Right kidney (tissue), 1 donor: ENCODE measurements at regions not wholly inside any gene's neighbourhood (a gene's known extent, or its start where the extent isn't known, plus 50 kb on each side); places are given as distances from the start of the nearest gene placed in this dataset.

Source experiments
- DNase-seq: peaks from one replicate; pipeline ENCODE4 v3.0.0-alpha.2; 2016

- no peak for DNase-seq
Measured at GRCh38 chr3:54071601-54072000, 50.8 kb upstream of the CACNA2D3 start.

- no peak for DNase-seq
Measured at GRCh38 chr3:54069961-54070360, 52.4 kb upstream of the CACNA2D3 start.

GRCh38 chr3:54067055-54067698 lies 55.2 kb upstream of the CACNA2D3 start:
- no peak for DNase-seq

- no peak for DNase-seq
Measured at GRCh38 chr3:54066253-54066652, 56.1 kb upstream of the CACNA2D3 start.

GRCh38 chr3:54065586-54065985 lies 56.8 kb upstream of the CACNA2D3 start:
- no peak for DNase-seq

- DNase-seq, result no peak
Measured at GRCh38 chr3:54065140-54065539, 57.2 kb upstream of the CACNA2D3 start.

GRCh38 chr3:54064486-54064885 lies 57.9 kb upstream of the CACNA2D3 start:
- no peak for DNase-seq

GRCh38 chr3:54062546-54062945 lies 59.8 kb upstream of the CACNA2D3 start:
- DNase-seq, result no peak

GRCh38 chr3:54056521-54056920 lies 65.8 kb upstream of the CACNA2D3 start:
- no peak for DNase-seq

GRCh38 chr3:54053882-54054281 lies 68.5 kb upstream of the CACNA2D3 start:
- DNase-seq, result no peak

GRCh38 chr3:54053211-54053610 lies 69.1 kb upstream of the CACNA2D3 start:
- no peak for DNase-seq

GRCh38 chr3:54047568-54047967 lies 74.8 kb upstream of the CACNA2D3 start:
- DNase-seq, result no peak

GRCh38 chr3:54046641-54047214 lies 75.6 kb upstream of the CACNA2D3 start:
- no peak for DNase-seq

- no peak for DNase-seq
Measured at GRCh38 chr3:54045061-54045815, 77.1 kb upstream of the CACNA2D3 start.

- no peak for DNase-seq
Measured at GRCh38 chr3:54042259-54042823, 80.0 kb upstream of the CACNA2D3 start.

- no peak for DNase-seq
Measured at GRCh38 chr3:54040476-54040875, 81.9 kb upstream of the CACNA2D3 start.

- DNase-seq, result no peak
Measured at GRCh38 chr3:54038391-54038790, 84.0 kb upstream of the CACNA2D3 start.

GRCh38 chr3:54036543-54036942 lies 85.8 kb upstream of the CACNA2D3 start:
- DNase-seq, result no peak

GRCh38 chr3:54034971-54035370 lies 87.4 kb upstream of the CACNA2D3 start:
- no peak for DNase-seq

GRCh38 chr3:54033761-54034160 lies 88.6 kb upstream of the CACNA2D3 start:
- DNase-seq, result no peak

GRCh38 chr3:54032598-54032997 lies 89.8 kb upstream of the CACNA2D3 start:
- DNase-seq, result no peak

- no peak for DNase-seq
Measured at GRCh38 chr3:54028372-54028771, 94.0 kb upstream of the CACNA2D3 start.

- DNase-seq, result no peak
Measured at GRCh38 chr3:54026543-54026942, 95.8 kb upstream of the CACNA2D3 start.

GRCh38 chr3:54021071-54021470 lies 101.3 kb upstream of the CACNA2D3 start:
- no peak for DNase-seq
